GM19043 (cell line): ENCODE measurements at regions not wholly inside any gene's neighbourhood (a gene's known extent, or its start where the extent isn't known, plus 50 kb on each side); places are given as distances from the start of the nearest gene placed in this dataset.

ENCODE experiments used
- ATAC-seq: cut with Tn5 transposase; IDR thresholded peaks from one replicate; pipeline ENCODE4 v1.9.1; 2021; ENCODE audit warnings: low read depth; ENCODE audit not compliant: unreplicated experiment

DNA sequence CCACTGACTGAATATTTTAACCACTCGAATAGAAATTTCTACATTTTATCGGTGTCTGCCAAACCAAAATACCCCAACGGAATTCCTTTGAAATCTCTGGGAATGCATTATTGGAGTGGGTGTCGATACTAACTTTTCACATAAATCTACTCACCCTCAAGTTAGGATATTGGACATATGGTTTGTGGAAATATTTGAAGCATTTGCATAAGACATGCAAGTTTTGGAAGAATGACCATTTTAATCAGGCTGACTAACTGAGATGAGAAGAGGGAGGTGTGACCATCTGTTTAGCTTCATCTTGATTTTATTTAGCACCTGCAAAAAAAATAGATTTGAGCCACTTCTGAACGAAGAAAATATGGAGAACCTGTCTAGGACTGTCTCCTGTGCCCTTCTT lies 61.2 kb downstream of the KLF6 start:
- ATAC-seq = no peak

DNA sequence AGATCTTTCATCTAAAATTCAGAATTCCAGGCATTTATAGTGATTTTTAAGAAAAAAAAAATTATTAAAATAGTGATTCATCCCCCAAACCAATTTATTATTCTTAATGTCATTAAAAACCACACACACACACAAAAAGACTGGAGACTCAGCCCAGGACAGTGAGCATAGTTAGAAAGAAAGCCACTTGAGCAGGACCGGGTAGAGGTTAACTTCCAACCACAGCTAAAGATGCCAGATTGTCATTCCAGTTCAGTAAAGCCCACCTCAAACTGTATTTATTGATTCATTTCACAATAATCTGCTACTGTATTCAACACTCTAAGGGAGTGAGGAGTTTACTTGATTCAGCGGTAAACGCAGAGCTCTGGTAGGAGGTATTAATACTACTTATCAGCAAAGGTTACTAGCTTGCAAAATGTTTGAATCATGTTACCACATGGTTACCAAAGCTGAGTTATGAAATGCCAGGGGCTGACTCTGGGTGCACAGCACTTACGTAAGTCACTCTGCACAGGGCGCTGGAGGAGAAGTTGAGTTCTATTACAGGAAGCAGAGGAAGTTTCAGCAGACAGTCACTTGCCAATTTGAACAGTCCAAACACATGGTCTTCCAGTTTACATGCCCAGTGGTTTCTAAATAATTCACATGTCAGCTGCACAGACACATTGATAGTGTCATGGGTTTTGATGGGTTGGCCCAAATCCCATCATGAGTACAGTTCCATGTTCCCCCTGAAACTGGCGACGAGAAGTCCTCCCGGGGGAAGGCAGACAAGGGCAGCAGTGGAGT lies 64.6 kb downstream of the KLF6 start:
- no peak for ATAC-seq

DNA sequence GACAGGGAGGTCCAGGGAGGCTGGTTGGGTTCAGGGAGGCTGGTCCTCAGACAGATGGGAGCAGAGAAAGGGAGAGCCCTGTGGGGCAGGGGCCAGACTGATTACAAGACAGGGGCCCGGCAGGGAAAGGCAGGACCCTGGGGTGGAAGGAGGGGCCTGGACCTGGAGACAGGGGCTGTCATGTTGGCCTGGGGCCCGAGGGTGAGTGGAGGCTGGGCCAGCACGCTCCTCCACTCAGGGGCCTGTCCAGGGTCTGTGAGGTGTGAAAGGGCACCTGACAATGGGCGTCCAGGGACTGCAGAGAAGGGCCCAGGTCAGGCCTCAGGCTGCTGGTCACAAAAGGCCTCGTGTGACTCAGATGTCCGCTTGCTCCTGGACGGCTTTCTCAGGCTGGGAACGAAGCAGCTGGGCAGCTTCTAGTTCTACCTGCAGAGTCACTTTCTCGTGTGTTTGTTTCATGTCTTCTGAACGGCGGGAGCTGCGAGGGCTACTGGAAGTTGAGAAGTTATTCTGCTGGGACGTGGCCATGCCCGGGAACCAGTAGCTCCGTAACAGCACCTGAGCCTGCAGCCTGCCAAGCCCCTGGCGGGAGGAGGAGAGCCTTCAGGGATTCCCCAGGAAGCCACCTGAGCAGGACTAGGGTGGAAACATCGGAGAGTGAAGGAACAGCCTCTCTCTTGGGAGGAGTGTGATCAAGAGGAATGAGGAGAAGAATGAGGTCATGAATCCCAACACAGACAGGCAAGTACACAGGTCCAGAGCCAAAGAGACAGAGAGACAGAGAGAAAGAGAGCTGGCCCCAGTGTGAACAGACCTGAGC lies 65.8 kb downstream of the KLF6 start:
- no peak for ATAC-seq

DNA sequence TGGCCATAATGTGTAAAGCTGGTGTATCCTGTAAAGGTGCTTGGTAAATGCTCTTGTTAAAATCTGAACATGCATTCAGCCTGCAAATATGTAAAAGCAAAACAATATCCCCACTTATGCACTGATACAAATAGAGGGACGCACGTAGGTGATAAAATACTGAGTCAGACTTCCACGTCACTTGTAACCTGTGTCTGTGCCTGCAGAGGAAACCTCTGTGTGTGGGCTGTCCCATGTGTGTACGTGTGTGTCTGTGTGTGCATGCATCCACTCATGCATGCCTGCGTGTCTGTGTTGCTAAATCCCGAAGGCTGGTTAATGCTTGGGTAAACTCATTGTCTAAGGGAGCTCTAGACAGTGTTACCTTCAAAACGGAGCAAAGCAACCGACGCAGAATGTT lies 68.9 kb downstream of the KLF6 start:
- no peak for ATAC-seq

DNA sequence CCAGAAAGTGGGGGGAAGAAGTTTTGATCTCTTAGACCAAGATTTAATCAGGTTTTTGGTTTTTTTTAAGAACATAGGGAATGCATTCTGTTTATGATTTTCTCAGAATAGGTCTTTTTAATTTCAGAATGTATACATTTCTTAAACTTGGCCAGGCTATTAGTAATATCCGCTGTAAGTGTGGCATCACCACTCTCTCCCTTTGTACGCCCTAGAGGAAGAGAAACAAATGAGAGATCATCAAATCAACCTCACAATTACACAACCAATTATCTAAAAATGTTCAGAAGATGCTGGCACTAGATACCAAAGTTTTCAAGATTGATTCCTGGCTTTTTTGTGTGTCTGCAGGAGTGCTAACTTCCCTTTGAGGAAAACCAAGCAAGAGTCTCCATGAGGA lies 70.0 kb downstream of the KLF6 start:
- no peak for ATAC-seq

DNA sequence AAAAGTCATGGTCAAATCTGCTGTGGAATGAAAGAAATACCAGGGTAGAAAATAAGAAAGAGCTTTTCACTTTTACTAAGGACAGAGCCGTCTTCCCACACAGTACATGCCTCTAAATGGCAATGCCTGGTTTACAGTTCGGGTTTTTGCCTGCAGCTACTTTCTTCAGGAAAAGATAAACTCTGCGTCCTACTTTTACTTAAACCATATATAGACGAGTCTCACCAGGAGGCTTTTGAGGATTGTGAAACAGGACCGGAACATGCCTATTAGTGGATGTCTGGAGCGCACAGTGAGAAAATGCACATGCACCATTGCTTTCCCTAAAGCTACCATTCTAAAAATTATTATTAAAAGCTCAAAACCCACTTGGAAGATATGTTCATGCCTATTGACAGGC lies 70.5 kb downstream of the KLF6 start:
- ATAC-seq = no peak

DNA sequence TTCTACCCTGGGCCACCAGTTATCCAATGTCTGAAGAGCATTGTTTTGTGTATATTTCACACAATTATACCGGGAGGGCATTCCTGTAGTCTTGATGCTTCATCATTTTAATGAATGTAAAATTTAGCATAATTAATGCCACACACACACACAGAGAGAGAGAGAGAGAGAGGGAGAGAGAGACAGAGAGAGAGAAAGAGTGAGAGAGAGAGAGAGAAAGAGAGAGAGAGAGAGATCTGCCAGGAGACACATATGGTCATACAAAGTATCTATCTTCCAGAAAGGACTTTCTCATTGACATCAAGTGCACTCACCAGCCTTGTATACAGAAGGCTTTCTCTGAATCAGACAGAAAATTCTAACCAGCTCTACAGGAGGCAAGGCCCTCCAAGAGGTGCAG lies 72.3 kb downstream of the KLF6 start:
- no peak for ATAC-seq

DNA sequence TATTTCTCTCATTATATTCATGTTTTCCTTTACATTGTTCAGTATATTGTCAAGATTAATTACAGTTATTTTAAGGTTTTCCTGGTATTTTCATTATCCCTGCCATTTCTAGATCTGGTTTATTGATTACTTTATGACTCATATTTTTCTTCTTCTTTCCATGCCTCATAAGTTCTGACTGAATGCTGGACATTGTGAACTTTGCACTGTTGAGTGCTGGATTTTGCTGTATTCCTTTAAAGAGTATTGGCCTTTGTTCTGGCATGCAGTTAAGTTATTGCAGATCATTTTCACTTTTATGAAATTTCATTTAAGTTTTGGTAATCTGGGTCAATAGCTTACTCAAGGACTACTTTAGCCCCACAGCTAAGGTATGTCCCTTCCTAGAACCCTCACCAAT lies 73.1 kb downstream of the KLF6 start:
- ATAC-seq = no peak

DNA sequence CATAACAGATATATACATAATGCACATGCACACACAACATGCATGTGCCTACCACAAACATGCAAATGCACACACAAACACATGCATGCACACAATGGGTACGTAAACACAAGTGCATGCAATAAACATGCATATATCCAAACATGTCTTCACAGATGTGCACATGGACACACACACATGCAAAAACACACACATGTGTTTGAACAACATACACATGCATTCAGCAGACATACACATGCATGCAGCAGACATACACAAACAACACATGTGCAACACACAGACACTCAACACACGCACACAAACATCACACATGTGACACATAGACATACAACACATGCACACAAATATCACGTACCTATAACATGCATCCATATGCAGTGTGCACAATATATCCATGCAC lies 74.2 kb downstream of the KLF6 start:
- ATAC-seq = no peak

DNA sequence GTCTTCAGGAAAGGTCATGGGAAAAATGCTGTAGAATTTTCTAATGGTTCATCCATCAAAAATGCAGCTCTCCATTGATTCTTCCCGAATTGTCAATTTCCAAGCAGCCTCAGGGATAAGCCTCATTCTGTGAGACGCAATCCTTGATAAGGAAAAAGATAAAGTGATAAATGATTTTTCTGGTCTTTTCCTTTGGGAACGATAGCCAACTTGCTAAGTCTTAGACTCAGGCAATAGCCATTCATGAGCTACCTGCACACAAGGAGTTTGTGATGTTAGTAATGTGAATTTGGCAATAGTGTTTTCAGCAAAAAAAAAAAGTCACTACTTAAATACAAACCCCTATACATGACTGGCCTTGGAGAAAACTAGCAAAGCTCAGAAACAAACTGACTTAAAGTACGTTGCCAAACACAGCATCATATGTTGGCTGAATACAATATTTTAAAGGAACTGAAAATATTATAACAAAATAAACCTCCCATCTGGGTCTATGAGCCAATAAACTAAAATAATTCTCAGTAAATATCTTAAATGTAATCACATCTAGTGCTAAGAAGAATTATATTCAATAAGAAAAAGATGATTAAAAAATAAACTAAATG lies 75.5 kb downstream of the KLF6 start:
- ATAC-seq = no peak

DNA sequence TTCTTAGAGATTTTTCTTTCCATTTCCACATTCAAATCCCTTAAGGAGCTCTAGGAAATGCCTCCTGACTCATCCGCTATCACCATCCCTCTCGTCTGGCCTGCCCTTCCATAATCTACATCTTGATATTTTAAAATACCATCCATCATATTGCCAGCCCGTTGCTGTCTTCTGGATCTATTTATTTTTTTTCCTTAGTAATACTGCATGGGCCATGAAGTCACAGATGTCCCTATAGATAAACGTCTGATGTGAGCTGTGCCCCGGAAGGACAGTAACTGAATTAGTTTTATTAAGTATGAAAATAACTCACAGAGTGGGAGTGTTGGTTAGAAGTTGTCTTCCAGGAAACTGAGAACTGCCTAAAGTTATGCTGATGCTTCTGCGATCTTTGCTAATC lies 76.2 kb downstream of the KLF6 start:
- no peak for ATAC-seq

DNA sequence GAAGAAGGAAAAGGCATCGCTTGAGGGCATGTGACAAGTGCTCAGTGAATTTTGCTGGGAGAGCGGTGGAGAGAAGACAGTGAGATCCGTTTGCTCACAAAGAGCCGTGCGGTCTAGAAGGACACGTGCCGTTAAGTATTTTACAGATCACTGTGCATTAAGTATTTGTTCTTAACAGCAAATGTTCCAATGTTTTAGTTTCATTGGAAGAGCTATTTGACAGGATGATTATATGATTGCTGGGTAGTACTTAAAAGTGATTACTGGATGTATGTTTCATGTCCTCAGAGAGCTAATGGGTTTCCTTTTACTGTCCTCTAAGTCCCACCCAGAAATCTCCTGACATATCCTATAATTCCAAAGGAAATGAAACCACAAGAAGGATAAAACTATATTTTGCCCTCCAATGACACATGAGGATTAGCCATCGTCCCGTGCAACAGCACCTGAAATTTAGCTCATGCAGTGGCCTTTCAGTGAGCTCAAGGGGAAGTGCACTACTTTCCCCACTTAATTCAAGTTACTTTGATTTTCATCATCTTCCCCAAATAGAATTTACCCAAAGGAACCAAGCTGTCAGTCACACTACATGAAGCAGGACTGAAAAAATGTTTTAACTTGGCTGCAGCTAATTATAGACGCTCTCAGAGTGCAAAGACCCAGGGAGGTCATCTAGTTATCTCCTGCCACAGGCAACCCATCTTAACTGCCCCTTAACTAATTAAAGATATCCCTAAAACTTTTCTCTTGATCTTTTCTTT lies 80.3 kb downstream of the KLF6 start:
- ATAC-seq = no peak

DNA sequence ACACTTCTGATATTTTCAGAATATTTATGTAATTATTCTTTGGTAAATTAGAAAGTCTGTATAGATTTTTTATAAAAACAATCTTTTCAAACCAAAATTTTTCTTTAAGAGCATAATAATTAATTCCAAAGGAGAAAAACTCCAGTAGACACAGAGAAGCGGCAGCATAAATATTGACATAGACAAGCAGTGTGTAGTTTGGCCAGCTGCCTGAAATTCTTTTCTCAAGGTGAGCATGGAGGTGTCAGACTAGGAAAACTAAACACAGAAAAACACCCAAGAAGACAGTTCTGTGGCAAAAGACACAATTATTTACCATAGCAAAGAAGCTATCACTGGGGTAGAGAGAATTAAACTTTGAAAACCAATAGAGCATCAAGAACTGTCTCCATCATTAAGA lies 82.4 kb downstream of the KLF6 start:
- no peak for ATAC-seq

DNA sequence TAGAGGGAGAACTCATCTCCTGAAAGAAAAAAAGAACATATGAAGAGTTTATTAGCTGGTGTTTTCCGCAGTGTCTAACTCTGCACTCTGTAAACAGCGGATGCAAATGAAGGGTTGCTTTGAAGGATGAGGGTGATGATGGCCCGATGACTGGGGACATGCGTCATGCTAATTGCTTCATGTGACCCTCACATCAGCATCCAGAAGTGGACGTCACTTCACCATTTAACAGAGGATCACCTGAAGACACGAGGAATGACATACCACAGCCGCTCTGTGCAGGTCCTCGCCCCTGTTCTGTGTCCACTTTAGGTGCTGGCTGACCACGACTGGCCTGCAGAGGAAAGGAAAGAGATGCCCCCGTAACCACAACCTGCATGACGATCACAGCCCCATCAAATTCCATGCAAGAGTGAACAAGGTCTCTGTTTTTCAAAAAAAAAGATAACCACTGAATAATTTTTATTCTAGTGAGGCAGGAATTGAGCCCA lies 82.9 kb downstream of the KLF6 start:
- ATAC-seq = no peak

DNA sequence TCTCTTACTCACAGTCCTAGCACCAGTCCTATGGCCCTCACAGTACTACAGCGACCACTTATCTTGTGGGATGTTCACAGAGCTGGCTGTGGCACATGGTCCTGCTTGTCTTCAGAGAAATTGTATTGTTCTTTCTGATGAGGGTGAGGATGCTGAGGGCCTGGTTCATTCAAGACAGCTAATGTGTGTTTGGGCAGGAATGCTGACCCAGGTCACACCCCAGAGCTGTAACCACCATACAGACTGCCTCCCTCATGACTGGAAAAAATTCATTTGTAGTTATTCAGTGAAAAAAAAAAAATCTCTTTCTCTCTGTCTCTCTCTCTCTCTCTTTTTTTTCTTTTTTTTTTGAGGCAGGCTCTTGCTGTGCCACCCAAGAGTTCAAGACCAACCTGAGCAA lies 83.5 kb downstream of the KLF6 start:
- ATAC-seq = no peak

DNA sequence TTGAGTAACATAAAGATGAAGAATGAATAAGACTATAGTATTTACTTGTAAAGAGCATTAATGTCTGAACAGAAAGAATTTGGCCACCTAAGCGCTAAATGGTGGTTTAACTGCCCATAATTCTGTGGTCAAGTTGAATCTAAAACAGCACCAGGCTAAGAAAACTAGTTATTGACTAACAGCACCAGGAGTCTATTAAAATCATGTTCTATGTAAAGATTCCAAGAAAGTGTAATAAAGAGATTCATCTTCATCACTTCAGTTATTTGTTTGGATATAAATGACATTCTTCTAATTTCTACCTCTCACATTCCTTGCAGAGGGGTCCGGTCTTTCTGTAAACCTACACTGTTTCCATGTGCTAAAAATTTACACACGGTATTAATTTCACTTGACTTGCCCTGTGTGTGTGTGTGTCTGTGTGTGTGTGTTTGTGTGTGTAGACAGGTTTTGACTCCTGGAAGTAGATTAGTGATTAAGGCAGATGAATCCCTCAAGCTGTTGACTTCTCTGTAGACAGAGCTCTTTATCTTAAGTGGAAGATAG lies 84.4 kb downstream of the KLF6 start:
- ATAC-seq = no peak

DNA sequence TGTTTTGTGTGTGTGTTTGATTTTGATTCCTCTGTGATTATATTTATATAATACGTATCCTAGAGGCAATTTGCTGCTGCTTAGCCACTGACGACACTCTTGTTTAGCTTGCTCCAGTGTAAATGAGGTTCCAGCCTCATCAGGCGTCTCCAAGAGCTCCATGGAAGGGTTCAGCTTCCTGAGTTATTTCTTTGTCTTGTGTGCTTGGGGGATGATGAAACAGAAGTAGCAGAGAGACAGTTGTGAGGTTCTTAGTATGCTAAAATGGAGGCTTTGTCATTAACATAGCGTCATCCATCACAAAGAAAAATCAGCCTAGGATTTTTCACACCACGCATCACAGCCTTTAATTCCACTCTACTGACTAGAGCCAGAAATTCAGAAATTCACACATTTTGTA lies 85.1 kb downstream of the KLF6 start:
- ATAC-seq = no peak

DNA sequence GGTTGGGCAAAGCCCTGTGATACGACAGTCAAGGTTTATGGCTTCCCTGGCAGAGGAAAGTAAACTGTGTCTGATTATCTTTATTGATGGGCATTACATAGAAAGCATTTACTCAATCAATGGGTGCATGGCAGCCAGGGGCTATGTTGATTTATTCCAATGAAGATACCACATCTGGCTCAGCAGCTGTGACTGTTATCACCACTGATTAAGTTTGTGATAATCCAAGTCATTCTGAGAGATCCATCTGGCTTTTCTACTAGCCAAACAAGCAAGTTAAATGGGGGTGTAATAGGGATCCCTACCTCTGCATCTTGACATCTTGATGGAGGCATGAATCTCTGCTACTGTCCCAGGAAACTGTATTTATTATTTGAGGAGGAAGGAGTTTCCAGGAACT lies 86.7 kb downstream of the KLF6 start:
- ATAC-seq = no peak

DNA sequence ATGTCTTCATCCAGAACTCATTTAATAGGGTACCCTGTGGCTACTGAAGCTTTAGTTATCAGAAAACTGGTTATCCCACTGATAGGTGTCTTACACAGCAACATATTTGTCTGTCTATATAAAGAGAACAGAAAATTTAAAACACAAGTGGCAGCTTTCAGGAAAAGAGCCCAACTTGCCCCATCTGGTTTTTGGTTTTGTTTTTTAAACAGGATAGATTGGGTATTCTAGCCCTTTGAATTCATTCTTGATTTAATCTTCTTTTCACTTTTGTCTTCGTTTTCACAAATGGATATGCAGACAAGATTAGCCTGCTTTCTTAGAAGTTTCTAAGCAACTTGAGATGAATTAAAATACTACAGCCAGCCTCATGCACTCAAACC lies 91.3 kb downstream of the KLF6 start:
- no peak for ATAC-seq

DNA sequence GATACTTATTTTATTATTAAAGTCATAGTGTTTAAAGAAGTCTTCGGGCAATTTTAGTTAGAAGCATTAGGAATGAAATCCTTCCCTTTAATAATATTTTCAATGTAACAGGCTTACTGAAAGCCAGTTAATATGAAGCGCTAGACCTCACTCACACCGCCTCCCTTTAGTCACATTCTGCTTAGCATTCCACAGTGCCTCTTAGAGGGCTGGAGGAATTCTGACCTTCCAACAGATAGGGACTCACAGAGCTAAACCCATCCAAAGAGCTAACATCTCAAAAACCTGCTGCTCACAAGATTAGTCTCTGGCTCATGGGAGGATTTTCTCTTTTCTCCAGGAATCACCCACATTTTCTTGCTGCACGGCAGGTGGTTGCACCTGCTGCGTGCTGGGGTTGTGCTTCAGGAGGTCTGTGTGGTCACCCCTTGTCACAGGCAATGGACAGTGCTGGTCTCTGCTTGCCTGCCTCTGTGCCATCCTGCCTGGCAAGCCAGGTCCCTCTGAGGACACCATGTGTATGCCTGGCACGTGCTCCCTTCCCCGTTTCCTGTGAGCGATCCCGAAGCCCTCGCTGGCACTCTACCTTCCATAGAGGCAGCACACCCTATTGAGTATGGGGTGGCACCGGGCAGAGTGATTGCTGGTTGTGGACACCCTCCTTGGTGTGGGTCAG lies 91.8 kb downstream of the KLF6 start:
- ATAC-seq = no peak
